Prostate gland (tissue), 2 donors: ENCODE measurements at regions not wholly inside any gene's neighbourhood (a gene's known extent, or its start where the extent isn't known, plus 50 kb on each side); places are given as distances from the start of the nearest gene placed in this dataset.

ENCODE experiments used
- DNase-seq: peaks from one replicate; pipeline ENCODE4 v3.0.0-alpha.2; 2019; ENCODE audit warnings: low spot score
- H3K27ac ChIP-seq, 2 donors: fragments of 200-600 bp; sonication (generic); 2 replicates each; pipeline ENCODE4 v1.5.1; 2017 to 2019
- H3K27me3 ChIP-seq: fragments of 200-600 bp; sonication (generic); replicated peaks from 2 replicates; pipeline ENCODE4 v1.5.1; 2019; ENCODE audit not compliant: insufficient read depth
- H3K36me3 ChIP-seq, 2 donors: fragments of 200-600 bp; sonication (generic); 1 replicate in 1 of 2; 2 replicates in 1 of 2; pipeline versions ENCODE4 v1.5.1 to v1.8.1; 2017 to 2019
- H3K4me1 ChIP-seq: fragments of 200-600 bp; sonication (generic); replicated peaks from 2 replicates; pipeline ENCODE4 v1.5.1; 2019
- H3K4me3 ChIP-seq, 2 donors: fragments of 200-600 bp; sonication (generic); 2 replicates each; pipeline ENCODE4 v1.5.1; 2017 to 2019
- H3K9me3 ChIP-seq: fragments of 200-600 bp; sonication (generic); 2 replicates; pipeline ENCODE4 v1.5.1; 2017
- CTCF ChIP-seq, 4 experiments: fragments of 200-600 bp in 2 of 4; fragments of 450-650 bp in 2 of 4; sonication (generic) in 2 of 4; IDR thresholded peaks; 1 replicate in 3 of 4; 2 replicates in 1 of 4; pipeline ENCODE4 v1.5.1; 2016 to 2019; ENCODE audit warnings: antibody characterized with exemption in 4 of 4, mild to moderate bottlenecking in 2 of 4, moderate library complexity in 2 of 4
- POLR2A ChIP-seq: fragments of 450-650 bp; IDR thresholded peaks from one replicate; pipeline ENCODE4 v1.6.1; 2016; ENCODE audit warnings: antibody characterized with exemption, mild to moderate bottlenecking
- POLR2AphosphoS5 ChIP-seq: sonication (generic); formaldehyde crosslinking; IDR thresholded peaks from one replicate; pipeline ENCODE4 v1.6.1; 2017; ENCODE audit warnings: antibody characterized with exemption
- WGBS: methylation state at CpG from one replicate; pipeline ENCODE4 v1.1.5; 2018; 5-methylcytosine and 5-hydroxymethylcytosine counted together
- intact Hi-C: fragments of 100-400 bp; cut with DNase I; formaldehyde crosslinking; loops from one replicate; pipeline ENCODE4 v1.14.2; 2022

GRCh38 chr2:14358774-14359173 lies 273.7 kb upstream of the LRATD1 start:
- H3K27me3 ChIP-seq, result no peaks in the 10 kb centered on the region
- no peak overlapping the region for H3K27ac ChIP-seq
- no peak overlapping the region for H3K4me3 ChIP-seq
- no peak for DNase-seq
- TF ChIP-seq CTCF (IDR thresholded peaks at IDR 0.05) (no peak), POLR2A (no peak), POLR2AphosphoS5 (no peak)
- no peaks in the 10 kb centered on the region for H3K36me3 ChIP-seq
- intact Hi-C loops, result no loop called here
- no peaks in the 10 kb centered on the region for H3K9me3 ChIP-seq
- no peaks in the 10 kb centered on the region for H3K4me1 ChIP-seq
- WGBS, result 92% methylated on average over 6 of the region's 6 CpGs

GRCh38 chr2:14363137-14363536 lies 269.4 kb upstream of the LRATD1 start:
- intact Hi-C loops, result no loop called here
- no peaks in the 10 kb centered on the region for H3K36me3 ChIP-seq
- H3K9me3 ChIP-seq, result no peaks in the 10 kb centered on the region
- H3K4me1 ChIP-seq, result no peaks in the 10 kb centered on the region
- 82% methylated on average over 4 of the region's 4 CpGs for WGBS
- H3K27ac ChIP-seq, result no peak overlapping the region
- no peak for DNase-seq
- no peak for TF ChIP-seq CTCF (IDR thresholded peaks at IDR 0.05)
- no peak for TF ChIP-seq POLR2A
- TF ChIP-seq POLR2AphosphoS5, result no peak
- no peak overlapping the region for H3K4me3 ChIP-seq
- H3K27me3 ChIP-seq, result no peaks in the 10 kb centered on the region

- 75% methylated on average over 3 of the region's 3 CpGs for WGBS
- no peaks in the 10 kb centered on the region for H3K27me3 ChIP-seq
- H3K9me3 ChIP-seq, result no peaks in the 10 kb centered on the region
- intact Hi-C loops, result no loop called here
- TF ChIP-seq POLR2AphosphoS5 (no peak), CTCF (IDR thresholded peaks at IDR 0.05) (no peak), POLR2A (no peak)
- no peak overlapping the region for H3K4me3 ChIP-seq
- no peak overlapping the region for H3K27ac ChIP-seq
- no peaks in the 10 kb centered on the region for H3K4me1 ChIP-seq
- no peak for DNase-seq
- H3K36me3 ChIP-seq, result no peaks in the 10 kb centered on the region
Observed at GRCh38 chr2:14363976-14364375, 268.5 kb upstream of the LRATD1 start.

GRCh38 chr2:14364471-14364870 lies 268.0 kb upstream of the LRATD1 start:
- DNase-seq, result no peak
- no peaks in the 10 kb centered on the region for H3K9me3 ChIP-seq
- WGBS, result 87% methylated on average over 8 of the region's 8 CpGs
- no peak for TF ChIP-seq CTCF (IDR thresholded peaks at IDR 0.05)
- no peak for TF ChIP-seq POLR2AphosphoS5
- TF ChIP-seq POLR2A, result no peak
- H3K4me1 ChIP-seq, result no peaks in the 10 kb centered on the region
- H3K4me3 ChIP-seq, result no peak overlapping the region
- no peak overlapping the region for H3K27ac ChIP-seq
- intact Hi-C loops, result no loop called here
- H3K36me3 ChIP-seq, result no peaks in the 10 kb centered on the region
- no peaks in the 10 kb centered on the region for H3K27me3 ChIP-seq

- Histone ChIP-seq H3K4me3 (no peak overlapping the region), H3K27me3 (no peaks in the 10 kb centered on the region), H3K36me3 (no peaks in the 10 kb centered on the region), H3K9me3 (no peaks in the 10 kb centered on the region), H3K4me1 (no peaks in the 10 kb centered on the region), H3K27ac (no peak overlapping the region)
- 36% methylated on average over 4 of the region's 4 CpGs for WGBS
- no peak for TF ChIP-seq CTCF (IDR thresholded peaks at IDR 0.05)
- TF ChIP-seq POLR2AphosphoS5, result no peak
- TF ChIP-seq POLR2A, result no peak
- DNase-seq, result no peak
- intact Hi-C loops, result no loop called here
Observed at GRCh38 chr2:14385043-14385442, 247.5 kb upstream of the LRATD1 start.
